ENCODE measurements at regions not wholly inside any gene's neighbourhood (a gene's known extent, or its start where the extent isn't known, plus 50 kb on each side); places are given as distances from the start of the nearest gene placed in this dataset.

GRCh38 chrX:130523460-130524394 is 121.9 kb downstream of the RBMX2 start:
- no peaks in the 10 kb centered on the region for H3K27me3 ChIP-seq
- no peak for DNase-seq
- peak; percentile 60 for ATAC-seq
- H3K36me3 ChIP-seq, result no peaks in the 10 kb centered on the region
- peak overlapping the region; percentile 25 for H3K4me3 ChIP-seq
- H3K4me1 ChIP-seq, result no peaks in the 10 kb centered on the region
- TF ChIP-seq CTCF (IDR thresholded peaks at IDR 0.05), result no peak
- no peaks in the 10 kb centered on the region for H3K9me3 ChIP-seq
- H3K27ac ChIP-seq, result no peak overlapping the region
- intact Hi-C loops (cut with DNase I), result no loop called here

GRCh38 chrX:130524476-130525194 is 122.8 kb downstream of the RBMX2 start:
- Histone ChIP-seq H3K9me3 (no peaks in the 10 kb centered on the region), H3K4me1 (no peaks in the 10 kb centered on the region), H3K4me3 (no peak overlapping the region), H3K36me3 (no peaks in the 10 kb centered on the region), H3K27me3 (no peaks in the 10 kb centered on the region), H3K27ac (no peak overlapping the region)
- DNase-seq (no peak), ATAC-seq (no peak)
- TF ChIP-seq CTCF (IDR thresholded peaks at IDR 0.05), result no peak
- intact Hi-C loops (cut with DNase I), result no loop called here

- intact Hi-C loops (cut with DNase I), result no loop called here
- Histone ChIP-seq H3K9me3 (no peaks in the 10 kb centered on the region), H3K27ac (no peak overlapping the region), H3K4me3 (no peak overlapping the region), H3K4me1 (no peaks in the 10 kb centered on the region), H3K27me3 (no peaks in the 10 kb centered on the region), H3K36me3 (no peaks in the 10 kb centered on the region)
- DNase-seq (no peak), ATAC-seq (no peak)
- TF ChIP-seq CTCF (IDR thresholded peaks at IDR 0.05), result no peak
Observed at GRCh38 chrX:130529531-130529930, 127.7 kb downstream of the RBMX2 start.

GRCh38 chrX:130531066-130531465 is 129.3 kb downstream of the RBMX2 start:
- Histone ChIP-seq H3K9me3 (no peaks in the 10 kb centered on the region), H3K27ac (no peak overlapping the region), H3K36me3 (no peaks in the 10 kb centered on the region), H3K4me3 (no peak overlapping the region), H3K4me1 (no peaks in the 10 kb centered on the region), H3K27me3 (no peaks in the 10 kb centered on the region)
- TF ChIP-seq CTCF (IDR thresholded peaks at IDR 0.05), result no peak
- intact Hi-C loops (cut with DNase I), result no loop called here
- no peak for DNase-seq
- no peak for ATAC-seq

- ATAC-seq (peak; percentile 61), DNase-seq (no peak)
- Histone ChIP-seq H3K27ac (no peak overlapping the region), H3K27me3 (no peaks in the 10 kb centered on the region), H3K4me1 (no peaks in the 10 kb centered on the region), H3K4me3 (no peak overlapping the region), H3K9me3 (no peaks in the 10 kb centered on the region), H3K36me3 (no peaks in the 10 kb centered on the region)
- peak; percentile 58 for TF ChIP-seq CTCF (IDR thresholded peaks at IDR 0.05)
- intact Hi-C loops (cut with DNase I), result no loop called here
Observed at GRCh38 chrX:130539721-130540321, 138.0 kb downstream of the RBMX2 start.

Data from upper lobe of right lung (tissue), 1 donor.